LNCaP clone FGC (cell line): ENCODE measurements at regions not wholly inside any gene's neighbourhood (a gene's known extent, or its start where the extent isn't known, plus 50 kb on each side); places are given as distances from the start of the nearest gene placed in this dataset.

ENCODE experiments used
- DNase-seq: peaks from one replicate; pipeline ENCODE4 v3.0.0-alpha.2; 2011; ENCODE audit warnings: low read depth
- H3K4me3 ChIP-seq: 2 replicates; pipeline ENCODE4 v1.5.1; 2011; ENCODE audit warnings: mild to moderate bottlenecking, low read depth, low read length, control low read depth
- TF ChIP-seq, protein P1 (sequence below): IDR thresholded peaks from 2 replicates; pipeline ENCODE4 v1.5.1; 2012; ENCODE audit warnings: mild to moderate bottlenecking; ENCODE audit not compliant: control insufficient read depth, insufficient read depth; ENCODE audit errors: extremely low read depth

DNA sequence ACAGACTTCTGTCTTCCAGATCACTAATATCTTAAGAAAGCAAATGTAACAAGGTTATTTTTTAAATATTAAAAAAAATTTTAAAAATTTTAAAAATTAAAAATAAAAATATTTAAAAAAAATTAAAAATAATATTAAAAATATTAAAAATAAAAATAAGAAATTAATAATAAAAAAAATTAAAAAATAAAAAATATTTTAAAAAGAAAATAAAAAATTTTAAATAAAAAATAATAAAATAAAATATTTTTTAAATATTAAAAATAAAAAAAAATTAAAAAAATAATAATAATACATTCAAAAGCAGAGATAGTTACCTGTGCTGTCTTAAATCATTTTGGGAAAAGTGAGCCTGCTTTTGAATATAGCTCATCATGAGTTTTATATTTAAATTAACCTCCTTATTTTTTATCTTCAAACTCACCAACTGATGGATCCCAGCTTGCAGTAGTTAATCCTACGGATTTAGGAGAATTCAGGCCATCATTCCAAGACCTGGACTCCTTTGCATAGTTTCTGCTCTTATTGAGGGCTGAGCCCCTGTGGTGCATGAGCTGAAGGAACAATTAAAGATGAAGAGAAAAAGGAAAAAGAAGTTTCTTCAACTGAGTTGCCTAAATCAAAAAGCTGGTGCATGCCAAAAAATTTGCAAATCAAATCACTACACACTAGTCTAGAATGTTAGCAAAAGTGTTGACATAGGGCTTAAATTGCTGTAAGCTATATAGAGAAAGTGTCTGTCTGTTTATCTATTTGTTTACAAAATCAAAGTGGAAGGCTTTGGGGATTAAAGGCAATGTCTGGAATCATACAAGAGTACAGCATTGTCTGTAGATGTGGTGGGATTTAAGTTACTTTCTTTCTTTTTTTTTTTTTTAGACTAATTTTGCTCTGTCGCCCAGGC is 50.5 kb upstream of the ZNF438 start:
- DNase-seq: no peak
- no peak overlapping the region for H3K4me3 ChIP-seq
- TF ChIP-seq, protein P1, sequence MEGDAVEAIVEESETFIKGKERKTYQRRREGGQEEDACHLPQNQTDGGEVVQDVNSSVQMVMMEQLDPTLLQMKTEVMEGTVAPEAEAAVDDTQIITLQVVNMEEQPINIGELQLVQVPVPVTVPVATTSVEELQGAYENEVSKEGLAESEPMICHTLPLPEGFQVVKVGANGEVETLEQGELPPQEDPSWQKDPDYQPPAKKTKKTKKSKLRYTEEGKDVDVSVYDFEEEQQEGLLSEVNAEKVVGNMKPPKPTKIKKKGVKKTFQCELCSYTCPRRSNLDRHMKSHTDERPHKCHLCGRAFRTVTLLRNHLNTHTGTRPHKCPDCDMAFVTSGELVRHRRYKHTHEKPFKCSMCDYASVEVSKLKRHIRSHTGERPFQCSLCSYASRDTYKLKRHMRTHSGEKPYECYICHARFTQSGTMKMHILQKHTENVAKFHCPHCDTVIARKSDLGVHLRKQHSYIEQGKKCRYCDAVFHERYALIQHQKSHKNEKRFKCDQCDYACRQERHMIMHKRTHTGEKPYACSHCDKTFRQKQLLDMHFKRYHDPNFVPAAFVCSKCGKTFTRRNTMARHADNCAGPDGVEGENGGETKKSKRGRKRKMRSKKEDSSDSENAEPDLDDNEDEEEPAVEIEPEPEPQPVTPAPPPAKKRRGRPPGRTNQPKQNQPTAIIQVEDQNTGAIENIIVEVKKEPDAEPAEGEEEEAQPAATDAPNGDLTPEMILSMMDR: no peak

DNA sequence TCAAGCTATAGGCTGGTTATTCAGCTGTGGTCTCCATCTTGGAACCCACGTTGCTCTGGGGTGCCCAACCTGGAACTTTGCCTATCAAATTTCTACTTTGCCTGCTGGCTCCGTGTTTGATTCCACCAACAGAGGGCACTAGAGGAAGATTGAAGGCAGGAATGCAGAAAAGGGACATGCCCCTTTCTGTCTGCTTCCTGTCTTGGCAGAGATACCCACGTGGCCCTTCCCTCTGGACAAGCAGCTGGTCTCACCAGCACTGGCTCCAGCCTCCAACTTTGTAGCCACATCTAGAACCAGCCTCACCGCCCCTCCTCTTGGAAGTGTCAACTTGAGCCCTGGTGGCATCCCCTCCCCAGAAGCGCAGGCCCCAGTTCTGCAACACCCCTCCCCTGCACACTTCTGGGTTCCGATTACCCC is 52.1 kb upstream of the ZNF438 start:
- no peak for DNase-seq
- no peak overlapping the region for H3K4me3 ChIP-seq
- TF ChIP-seq, protein P1: peak; percentile 52

DNA sequence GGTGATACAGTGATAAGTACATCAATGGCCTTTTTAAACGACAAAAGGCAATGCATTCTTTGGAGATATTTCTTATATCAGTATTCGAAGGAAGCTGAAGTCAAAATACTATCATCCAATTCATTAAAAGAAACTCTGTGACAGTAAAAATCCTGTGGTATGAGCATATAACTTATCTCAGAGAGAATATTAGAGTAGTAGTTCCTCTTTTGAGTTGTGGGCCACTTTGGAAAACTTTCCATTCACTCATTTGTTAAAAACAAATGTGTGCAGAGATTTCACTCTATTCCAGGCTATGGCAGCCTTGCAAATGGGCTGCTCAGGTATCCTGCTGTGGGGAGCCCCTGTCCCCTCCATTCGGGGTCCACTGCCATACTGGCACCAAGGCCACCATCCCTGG is 55.3 kb upstream of the ZNF438 start:
- DNase-seq: no peak
- no peak overlapping the region for H3K4me3 ChIP-seq
- TF ChIP-seq, protein P1: no peak

DNA sequence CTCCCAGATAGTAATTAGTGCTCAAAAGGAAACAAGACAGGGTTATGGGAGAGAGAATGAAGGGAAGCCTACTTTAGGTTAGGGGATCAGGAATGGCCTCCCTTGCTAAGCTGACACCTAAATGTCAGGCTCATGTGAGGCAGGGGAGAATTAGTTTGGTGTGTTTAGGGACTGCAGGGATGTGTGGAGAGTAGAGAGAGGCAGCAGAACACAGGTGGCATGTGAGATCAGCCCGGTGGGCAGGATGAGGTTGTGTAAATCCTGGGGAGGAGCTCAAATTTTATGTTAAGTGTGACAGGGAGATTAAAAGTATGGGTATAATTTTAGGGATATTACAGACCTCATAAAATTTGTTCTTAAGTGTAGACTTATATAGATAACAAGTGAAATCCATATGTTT is 56.2 kb upstream of the ZNF438 start:
- TF ChIP-seq, protein P1: no peak
- no peak overlapping the region for H3K4me3 ChIP-seq
- no peak for DNase-seq

DNA sequence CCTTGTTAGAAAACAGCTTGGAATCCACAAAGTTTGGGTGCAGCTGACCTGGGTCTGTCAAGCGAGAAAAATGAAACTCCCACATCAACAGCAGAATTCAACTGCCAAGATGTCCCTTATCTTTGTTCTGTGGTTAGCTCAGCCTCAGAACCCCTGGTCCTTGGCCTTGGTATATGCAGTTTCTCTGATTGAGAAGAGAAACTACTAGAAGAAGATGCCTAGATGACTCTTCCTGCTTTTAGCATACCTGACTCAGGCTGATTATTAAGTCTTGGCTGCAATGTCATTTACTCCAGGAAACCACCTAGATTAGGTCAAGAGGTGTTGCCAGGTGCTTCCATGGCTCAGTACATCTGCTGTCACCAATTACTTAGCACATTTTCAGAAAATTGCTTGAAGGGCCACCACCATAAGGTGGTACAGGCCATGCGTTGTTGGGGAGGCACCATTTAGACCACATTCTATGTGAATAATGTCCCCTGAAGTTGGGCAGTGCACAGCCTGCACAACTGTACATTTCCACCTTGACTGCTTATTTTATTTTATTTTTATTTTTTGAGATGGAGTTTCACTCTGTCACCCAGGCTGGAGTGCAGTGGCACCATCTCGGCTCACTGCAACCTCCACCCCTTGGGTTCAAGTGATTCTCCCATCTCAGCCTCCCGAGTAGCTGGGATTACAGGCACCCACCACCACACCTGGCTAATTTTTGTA is 59.4 kb upstream of the ZNF438 start:
- no peak overlapping the region for H3K4me3 ChIP-seq
- DNase-seq: no peak

DNA sequence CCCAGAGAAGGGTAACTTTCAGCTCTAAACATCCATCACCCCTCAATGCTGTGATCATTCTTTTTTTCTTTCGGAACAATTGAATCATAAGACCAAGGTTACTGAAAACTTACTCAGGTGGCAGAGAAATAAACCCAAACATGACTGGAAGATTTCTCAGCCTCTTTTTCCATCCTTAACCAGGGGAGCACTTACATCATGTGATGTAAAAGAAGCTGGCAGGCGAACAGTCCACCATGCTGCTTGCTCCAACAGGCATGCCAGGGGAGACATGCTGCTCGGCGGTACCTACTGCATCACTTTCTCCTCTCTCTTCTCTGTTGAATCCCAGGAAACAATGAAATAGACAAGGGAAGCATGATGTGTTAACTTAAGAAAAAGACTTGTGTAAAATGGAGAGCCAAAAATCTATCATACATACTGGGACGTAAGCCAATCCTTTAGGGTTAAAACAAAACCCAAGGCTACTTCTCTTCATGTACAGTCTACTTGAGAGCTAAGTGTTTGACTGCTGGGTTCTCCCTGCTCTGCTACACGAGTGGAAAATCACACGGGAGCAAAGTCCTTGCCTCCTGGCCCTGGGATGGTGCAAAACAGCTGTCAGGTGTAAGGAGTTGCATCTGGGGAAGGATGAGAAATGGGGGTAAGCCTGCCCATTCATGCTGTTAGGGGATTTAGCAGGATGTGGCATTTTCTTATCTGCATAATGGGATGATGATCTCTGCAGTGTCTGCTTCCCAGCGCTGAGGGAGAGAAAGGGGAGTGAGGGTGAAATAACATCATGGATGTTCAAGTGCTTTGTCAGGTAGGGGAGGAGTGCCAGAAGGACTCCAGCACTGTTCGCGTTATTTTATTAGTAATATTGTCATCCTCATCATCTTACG is 64.3 kb upstream of the ZNF438 start:
- no peak overlapping the region for H3K4me3 ChIP-seq
- TF ChIP-seq, protein P1: no peak
- DNase-seq: no peak

More for the DNA sequence above, 59.4 kb upstream of the ZNF438 start:
- TF ChIP-seq, protein P1: no peak
